ENCODE measurements at regions not wholly inside any gene's neighbourhood (a gene's known extent, or its start where the extent isn't known, plus 50 kb on each side); places are given as distances from the start of the nearest gene placed in this dataset.

DNA sequence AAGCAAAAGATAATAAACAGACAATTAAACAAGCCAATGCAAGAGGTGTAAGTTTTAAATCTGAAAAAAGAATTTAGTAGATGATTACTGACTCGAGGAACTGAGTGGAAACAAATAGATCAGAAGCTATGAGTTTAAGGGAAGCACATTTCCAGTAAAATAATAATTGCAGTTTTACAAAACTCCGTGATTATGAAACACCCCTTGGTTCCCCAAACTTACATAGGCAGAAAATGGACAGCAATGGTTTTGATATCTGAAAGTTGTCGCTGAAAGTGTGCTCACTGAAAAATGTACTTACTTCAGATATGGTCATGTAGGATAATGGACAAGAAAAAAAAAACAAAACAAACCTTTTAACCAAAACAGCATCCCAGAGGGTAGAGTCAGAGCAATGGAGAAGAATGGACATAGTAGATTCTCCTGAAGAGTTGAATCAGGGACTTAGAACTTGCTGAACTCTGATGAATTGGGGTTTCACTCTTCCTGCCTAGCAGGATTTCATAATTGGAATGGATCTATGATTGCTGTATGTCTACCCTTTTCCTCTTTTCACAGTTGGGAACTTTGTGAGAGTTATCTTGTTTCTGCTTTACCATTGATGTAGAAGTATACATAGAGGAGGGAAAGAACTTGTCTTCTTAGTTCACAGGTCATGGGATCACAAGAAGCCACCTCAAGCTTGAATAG, 305.6 kb upstream of the ZEB2 start:
- TF ChIP-seq, protein P1, sequence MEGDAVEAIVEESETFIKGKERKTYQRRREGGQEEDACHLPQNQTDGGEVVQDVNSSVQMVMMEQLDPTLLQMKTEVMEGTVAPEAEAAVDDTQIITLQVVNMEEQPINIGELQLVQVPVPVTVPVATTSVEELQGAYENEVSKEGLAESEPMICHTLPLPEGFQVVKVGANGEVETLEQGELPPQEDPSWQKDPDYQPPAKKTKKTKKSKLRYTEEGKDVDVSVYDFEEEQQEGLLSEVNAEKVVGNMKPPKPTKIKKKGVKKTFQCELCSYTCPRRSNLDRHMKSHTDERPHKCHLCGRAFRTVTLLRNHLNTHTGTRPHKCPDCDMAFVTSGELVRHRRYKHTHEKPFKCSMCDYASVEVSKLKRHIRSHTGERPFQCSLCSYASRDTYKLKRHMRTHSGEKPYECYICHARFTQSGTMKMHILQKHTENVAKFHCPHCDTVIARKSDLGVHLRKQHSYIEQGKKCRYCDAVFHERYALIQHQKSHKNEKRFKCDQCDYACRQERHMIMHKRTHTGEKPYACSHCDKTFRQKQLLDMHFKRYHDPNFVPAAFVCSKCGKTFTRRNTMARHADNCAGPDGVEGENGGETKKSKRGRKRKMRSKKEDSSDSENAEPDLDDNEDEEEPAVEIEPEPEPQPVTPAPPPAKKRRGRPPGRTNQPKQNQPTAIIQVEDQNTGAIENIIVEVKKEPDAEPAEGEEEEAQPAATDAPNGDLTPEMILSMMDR (IDR thresholded peaks at IDR 0.05): no peak
- no peak for TF ChIP-seq POLR2A (IDR thresholded peaks at IDR 0.05)

Data from sigmoid colon (tissue), 3 donors.